ENCODE measurements at regions not wholly inside any gene's neighbourhood (a gene's known extent, or its start where the extent isn't known, plus 50 kb on each side); places are given as distances from the start of the nearest gene placed in this dataset.

DNA sequence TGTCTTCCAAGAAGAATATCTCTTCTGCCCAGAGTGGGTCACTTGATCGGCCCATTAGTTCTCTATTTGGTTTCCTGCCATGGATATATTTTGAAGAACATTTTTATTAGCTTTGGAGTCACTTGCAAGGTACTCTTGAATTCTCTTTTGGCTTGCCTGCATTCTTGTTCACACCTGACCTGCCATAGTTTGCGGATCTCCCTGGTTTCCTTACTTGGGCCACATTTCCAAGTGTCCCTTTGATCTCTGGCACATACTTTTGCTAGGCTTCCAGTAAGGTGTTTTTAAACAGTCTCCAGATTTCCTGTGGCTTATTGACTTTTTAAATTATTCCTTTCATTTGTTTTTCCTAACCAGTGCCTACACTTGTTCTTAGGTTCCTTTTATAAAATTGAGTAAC, 488.5 kb upstream of the MDFIC2 start:
- no peak for DNase-seq (ENCODE audit: low read depth)

DNA sequence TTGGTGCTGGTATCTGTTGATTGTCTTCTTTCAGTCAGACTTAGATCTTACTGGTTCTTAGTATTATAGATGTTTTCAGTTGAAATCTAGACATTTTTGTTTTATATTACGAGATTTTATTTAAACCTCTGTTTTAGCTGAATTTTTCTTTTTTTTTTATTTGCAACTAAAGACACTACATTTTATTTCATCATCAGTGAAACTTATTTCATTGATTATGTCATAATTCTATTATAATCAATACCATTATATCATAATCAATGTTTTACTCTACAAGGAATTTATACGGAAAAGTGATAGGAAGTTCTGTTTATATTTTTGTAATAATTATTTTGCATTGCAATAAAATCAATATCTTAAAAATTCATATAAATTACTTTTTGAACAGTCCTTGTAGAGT, 477.4 kb upstream of the MDFIC2 start:
- DNase-seq (ENCODE audit: low read depth), result no peak

DNA sequence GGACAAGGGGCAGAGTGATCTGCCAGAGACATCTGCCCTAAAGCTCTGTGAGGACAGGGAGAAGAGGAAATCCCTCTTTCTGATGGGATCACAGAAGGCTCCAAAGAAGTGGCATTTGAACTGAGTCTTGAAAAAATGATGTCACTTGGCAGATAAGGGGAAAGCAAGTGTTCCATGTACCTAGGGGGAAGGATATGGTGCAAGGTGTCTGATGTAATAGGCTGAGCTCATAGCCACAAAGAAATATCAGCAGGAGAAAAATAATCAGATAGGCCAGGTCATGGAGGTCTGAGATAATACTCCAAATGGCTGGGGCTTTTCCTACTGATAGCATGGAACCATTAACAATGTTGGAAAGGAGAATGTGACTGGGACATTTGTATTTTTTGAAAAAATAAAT, 468.4 kb upstream of the MDFIC2 start:
- no peak for DNase-seq (ENCODE audit: low read depth)

DNA sequence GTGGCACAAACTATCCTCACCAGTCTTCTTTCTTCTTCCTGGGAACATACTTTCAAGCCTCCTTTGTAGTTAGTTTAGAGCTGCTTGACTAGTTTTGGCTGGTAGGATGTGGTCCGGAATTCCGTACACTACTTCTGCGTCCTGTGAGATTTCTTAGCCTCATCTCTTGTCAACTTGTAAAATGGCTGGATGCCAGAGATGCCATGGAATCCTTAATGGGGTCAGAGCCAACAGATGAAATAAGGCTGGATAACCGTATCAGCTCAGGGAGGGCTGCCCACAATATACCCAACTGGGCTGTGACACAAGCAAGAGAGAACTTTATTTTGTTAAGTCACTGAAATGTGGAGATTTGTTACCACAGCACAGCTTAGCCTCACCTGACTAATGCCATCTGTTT, 466.9 kb upstream of the MDFIC2 start:
- DNase-seq (ENCODE audit: low read depth), result no peak

DNA sequence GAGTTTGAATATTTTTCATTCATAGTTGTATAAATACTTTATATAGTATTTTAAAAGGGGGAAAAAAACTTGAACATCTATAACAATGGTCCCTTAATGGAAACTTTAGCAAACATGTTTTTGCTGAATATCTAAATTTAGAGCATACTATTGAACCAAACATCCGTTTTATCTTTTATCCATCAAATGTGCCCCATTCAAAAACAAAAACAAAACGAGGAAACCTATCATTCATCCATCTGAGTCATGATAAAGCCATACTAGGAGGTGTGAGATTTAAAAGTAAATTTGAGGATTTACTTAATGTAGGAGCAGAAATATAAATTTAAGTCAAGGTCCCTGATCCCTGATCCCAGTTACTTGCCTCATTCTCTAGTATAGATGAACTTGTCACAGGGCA, 463.6 kb upstream of the MDFIC2 start:
- DNase-seq (ENCODE audit: low read depth), result no peak

DNA sequence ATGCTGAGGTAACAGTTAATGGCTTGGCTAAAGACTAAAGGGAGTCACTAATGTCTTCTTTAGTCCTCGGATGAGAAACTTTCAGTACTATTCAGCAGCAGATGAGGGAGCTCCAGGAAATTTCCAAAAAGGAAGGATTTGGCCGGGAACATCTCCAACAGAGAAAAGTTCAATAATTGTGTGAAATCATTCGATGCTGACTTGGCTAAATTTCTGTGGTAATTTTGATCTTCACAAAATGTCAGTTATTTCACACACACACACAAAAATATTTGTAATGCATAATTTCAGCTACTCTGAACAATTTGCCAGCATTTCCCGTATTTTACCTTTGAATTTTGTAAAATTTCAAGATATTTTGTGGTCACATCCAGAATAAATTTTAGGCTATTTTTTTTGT, 462.8 kb upstream of the MDFIC2 start:
- DNase-seq (ENCODE audit: low read depth), result no peak

DNA sequence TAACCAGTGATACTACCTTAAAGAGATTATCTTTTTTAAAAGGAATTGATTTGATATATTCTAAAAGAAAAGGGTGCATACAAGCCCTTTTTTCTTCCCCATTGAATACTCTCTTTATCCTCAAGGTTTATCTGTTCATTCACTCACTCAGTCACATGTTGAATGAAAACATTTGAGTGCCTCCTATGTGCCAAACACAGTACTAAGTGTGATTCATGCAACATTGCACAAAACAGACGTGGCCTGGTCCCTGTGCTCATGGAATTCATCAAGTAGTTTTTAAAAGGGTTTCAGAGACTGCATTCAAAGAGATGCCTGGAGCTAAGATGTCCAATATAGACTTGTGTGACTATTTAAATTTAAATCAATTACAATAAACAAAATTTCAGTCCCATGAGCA, 462.2 kb upstream of the MDFIC2 start:
- DNase-seq (ENCODE audit: low read depth), result no peak

DNA sequence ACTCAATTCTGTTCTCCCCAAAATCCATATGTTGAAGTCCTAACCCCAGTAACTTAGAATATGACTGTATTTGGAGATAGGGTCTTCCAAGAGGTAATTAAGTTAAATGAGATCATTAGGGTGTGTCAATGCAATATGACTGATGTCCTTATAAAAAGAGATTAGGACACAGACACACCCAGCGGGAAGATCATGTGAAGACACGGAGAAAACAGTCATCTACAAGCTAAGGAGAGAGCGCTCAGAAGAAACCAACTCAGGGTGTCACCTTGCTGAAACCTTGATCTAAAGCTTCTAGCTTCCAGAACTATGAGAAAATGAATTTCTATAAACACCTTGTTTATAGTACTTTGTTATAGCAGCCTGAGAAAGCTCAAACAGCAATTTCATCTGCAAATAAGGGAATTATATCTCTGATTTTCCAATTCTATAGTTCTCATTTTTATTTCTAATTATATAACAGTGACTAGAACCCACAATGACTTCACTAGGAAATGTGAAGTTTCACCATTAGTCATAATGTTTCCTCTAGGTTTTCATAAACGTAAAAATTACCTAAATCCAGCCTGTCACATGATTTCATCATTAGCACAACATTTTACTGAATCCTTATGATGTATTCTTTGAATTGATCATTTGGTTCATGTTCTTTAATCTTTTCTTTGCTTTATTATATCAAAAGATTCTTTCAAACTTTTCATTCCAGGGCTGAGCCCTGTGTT, 459.1 kb upstream of the MDFIC2 start:
- no peak for DNase-seq (ENCODE audit: low read depth)

DNA sequence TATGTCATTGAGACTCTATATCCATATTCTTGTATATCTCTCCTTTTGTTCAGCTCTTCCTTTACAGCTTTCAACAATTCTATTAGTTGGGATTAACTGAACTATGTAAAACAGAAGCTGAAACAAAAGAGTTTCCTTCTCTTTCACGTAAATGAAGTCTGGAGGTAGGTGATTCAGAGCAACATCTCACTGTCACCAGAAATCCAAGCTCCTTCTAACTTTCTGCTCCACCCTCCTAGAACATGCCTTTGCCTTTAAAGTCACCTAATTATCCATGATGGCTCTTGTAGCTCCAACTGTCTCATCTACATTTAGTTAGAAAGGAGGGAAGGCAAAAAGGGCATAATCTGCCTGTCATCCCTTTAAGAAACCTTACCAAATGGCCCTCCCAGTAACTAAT, 458.2 kb upstream of the MDFIC2 start:
- DNase-seq (ENCODE audit: low read depth), result no peak

DNA sequence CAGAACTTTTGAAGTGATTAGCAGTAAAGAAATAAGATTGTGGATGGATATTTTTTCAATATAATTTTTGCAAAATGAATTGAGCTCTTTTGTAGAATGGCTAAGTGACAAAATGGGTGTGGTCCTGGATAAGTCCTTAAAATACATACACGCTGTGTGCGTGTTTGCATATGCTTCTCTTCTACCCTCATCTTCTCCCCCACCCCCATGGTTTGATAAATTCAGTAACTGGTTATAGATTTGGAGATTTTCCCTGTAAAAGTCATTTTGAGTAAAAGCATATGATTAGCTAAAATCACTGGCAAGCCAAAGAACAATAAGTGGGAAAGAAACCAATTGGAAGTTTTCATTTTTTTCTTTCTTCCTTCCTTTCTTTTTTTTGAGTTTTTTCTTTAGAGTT, 453.9 kb upstream of the MDFIC2 start:
- DNase-seq (ENCODE audit: low read depth), result no peak

DNA sequence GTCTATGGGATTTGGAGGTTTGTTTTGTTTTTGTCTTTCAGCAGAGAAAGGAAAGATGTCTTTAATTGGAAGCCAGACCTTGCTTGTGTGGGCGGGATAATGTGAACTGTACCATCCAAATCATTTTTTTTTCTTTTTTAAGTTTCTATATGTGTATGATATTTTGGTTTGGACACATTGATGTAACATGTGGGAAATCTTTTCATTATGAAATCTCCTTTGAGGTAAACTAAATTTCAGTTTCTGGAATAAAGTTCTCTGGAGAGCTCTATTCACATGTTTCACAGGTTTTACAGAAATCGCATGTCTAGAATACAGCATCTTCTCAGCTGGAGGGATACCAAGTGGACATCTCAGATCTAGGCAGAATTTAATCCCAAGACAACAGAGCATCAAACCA, 451.5 kb upstream of the MDFIC2 start:
- no peak for DNase-seq (ENCODE audit: low read depth)

DNA sequence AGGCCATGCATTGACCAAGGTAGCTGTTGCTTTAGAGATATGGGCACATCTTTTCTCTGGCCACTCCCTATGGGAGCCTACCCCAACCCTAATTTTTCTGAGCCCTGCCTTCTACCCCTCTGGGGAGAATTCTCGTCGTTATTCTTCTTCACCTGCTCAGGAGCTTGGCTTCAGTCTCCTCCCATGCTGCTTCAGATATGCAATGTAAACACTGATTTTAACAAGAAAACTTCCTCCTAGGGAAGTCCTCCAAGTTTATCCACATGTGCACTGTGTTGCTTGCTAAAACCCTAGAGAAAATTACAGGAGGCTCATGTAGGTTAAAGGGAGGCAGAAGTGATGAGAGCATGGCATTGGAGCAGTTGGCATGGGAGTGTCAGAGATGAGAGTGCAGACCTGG, 445.2 kb upstream of the MDFIC2 start:
- no peak for DNase-seq (ENCODE audit: low read depth)

DNA sequence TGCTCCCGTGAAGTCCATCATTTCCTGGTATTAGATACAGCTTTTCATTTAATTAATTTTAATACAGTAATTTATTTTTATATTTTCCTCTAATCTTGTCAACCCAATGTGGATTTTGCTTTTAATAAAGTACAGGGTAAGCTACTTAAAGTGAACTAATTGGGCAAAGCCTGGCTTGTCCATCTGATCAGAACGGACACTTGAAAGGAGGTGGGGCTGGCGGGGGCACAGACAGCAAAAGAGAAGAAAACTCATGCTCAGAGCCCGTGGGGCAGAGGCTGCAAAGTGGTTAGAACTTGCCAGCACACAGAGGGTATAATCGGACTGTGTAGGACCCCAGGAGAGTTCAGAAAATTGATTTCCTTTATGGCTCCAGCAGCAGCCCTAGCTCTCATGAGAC, 443.1 kb upstream of the MDFIC2 start:
- DNase-seq (ENCODE audit: low read depth), result no peak

DNA sequence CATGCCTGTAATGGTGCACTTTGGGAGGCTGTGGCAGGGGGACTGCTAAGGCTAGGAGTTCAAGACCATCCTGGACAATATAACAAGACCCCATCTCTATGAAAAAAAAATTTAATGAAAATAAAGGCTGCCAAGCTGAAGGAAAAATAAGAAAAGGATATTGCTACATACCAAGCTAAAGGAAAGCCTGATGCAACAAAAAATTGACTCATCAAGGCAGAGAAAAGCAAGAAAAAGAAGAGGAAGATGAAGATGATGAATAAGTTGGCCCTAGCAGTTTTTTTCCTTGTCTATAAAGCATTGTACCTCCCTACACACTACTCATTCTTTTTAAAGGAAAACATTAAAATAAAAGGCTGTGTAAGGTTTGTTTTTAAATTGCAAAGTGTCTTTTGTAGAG, 441.9 kb upstream of the MDFIC2 start:
- no peak for DNase-seq (ENCODE audit: low read depth)

DNA sequence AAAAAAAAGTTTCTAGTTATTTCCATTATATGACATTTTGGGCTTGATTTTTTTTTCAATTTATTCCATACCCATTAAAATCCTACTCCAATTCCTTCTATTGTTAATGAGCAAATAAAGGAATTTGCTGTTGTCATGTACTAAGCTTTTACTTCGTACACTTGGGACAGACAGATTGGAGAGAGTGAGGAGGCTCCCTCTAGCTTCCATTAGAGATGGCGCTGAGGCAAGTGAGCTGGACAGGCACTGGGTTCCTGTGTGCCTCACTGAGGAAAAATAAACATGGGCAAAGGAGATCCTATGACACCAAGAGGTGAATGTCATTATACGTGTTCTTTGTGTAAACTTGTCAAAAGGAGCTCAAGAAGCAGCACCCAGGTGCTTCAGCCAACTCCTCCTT, 441.1 kb upstream of the MDFIC2 start:
- no peak for DNase-seq (ENCODE audit: low read depth)

DNA sequence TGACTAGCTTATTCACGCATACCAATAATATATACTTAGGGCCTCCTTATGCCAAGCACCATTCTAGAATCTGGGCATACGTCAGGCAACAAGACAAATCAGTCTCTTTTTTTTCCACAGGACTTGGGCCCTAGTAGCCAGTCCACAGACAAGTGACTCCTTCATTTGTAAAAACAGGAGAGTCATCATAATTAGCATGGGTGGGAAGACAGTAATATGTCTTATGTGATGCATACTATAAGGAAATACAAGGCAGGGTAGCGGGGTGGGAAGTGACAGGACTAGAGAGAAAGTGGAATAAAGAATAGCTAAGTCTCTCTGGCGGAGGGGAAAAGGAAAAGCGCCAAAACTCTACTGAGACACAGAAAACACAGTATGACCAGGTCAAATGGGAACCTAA, 439.6 kb upstream of the MDFIC2 start:
- no peak for DNase-seq (ENCODE audit: low read depth)

DNA sequence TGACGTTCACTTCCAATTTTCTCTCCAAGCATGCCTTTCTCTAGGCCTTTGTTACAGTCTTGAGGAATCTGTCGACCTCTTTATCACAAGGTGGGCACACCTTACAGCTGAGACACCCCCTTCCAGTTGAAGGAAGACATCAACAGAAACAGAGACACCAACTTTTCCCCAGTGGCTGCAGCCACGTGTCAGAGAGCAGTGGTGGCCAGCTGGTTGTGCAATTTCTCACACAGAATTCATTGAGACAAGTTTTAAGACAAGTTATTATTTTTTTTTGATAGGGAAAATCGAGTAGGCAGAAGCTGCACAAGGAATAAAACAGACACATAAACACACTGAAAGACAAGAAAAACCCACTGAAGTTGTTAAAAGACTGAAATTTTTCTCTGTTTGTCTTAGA, 436.7 kb upstream of the MDFIC2 start:
- no peak for DNase-seq (ENCODE audit: low read depth)

DNA sequence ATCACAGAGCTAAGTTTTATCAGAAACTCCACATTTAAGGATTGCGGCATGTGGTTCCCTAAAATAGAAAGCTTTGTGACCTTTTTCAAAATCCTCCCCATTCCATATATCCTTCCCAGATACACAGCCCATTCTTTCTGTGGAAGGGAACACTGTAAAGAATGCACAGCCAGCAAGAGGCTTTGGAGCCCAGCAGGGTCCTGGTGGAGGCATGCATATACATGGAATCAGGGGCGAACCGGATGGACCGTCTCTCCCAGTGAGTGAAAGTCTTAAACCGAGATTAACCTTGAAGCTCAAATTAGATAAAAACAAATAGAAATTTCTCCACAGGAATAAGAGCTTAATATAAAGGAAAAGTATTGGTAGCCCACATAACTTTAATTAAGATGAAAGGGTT, 436.2 kb upstream of the MDFIC2 start:
- no peak for DNase-seq (ENCODE audit: low read depth)

DNA sequence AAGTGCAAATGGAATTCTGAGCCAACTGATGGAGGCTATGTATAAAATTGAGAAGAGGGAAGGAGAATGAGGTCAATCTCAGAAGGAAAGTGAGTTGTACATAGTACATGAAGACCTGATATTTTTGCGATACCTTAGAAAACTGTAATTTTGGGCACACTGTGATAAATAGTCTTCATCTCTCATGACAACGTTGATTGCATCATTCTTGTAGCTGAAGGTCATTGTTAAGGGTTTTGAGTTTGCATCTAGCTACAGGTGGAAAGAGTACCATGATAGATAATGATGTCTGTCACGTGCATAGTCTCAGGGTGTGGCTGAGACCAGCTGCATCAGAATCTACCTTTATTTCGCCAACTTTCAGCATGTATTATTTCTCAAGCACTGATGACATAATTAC, 435.4 kb upstream of the MDFIC2 start:
- no peak for DNase-seq (ENCODE audit: low read depth)

DNA sequence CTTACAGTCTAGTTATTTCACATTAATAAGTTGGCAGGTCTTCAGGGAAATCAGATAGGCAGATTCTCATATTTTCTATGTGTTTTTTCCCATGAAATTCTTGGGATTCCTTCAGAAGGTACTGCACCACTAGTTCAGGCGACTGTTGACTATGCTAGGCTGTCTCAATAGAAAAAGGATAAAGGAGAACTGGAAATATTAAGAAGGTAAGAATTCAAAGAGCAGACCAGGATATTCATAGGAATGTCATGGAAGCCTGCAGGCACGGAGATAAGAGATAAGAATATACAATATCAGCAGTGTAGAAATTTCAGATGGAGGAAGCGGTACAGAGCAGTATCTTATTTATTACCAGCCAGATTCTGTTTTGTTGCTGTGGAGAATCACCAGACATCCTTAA, 432.1 kb upstream of the MDFIC2 start:
- DNase-seq (ENCODE audit: low read depth), result no peak

DNA sequence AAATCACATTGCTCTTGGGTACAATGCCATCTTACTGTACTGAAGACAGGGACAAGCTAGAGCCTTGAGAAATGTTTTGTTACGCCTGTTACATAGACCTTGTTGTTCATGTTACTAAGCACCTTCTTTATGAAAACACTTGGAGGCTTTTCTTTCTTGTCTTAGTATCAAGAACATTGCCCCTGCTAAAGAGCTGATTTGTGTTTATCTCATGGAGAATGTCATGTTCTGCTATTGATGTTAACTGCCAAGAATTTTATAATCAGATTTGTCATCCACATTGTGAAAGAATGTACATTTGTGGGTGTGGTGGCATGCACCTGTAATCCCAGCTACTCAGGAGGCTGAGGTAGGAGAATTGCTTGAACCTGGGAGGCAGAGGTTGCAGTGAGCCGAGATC, 431.3 kb upstream of the MDFIC2 start:
- no peak for DNase-seq (ENCODE audit: low read depth)

DNA sequence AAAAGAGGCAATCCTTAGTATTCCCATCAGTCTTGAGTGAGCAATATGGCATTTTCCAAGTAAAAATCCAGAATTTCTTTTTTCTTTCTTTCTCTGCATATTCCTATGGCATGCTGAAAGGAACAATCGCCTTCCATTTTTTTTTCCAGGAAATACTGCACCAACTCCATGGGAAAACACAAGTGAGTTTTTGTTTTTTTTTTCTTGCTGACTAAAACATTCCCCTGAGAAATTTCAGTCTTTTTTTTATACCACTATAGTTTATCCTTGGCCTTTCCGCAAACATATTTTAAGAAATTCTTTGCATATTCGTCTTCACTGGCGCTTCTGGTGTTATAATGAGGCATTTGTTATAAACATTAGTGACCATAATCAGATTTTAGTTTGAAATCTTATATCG, 429.6 kb upstream of the MDFIC2 start:
- no peak for DNase-seq (ENCODE audit: low read depth)

DNA sequence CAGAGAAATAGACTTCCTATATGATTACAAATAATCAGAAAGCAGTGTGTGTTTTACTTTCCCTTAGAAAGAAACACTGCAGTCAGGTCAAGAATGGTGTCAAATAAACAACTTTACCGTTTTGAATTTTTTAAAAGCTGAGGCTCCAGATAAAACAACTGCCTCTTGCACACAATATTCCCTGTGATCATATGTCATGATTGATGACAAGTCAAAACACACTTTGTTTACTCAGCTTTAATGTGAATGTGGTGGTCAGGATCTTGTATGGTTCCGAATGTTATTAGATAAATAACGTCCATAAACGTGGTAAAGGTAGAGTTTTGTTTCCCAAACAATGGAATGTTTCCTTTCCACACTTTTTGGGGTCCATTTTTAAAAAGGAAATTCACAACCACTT, 428.4 kb upstream of the MDFIC2 start:
- DNase-seq (ENCODE audit: low read depth), result no peak

DNA sequence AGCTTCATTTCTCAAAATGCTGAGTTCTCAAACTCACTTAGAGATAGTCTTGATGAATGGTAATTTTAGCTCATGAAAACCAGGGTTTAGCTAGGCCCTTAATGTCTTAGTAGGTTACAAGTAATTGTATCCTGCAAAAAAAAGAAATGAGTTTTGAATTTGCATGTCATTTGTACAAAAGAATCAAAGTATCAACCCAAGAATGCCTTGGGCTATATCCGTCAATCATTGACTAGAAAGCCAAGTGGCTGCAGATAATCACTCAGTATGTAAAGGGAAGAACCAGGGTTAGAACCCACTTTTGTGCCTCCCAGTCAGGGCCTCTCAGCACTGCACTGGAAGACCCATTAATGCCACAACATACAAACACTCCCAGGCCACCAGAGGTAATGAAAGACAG, 427.6 kb upstream of the MDFIC2 start:
- DNase-seq (ENCODE audit: low read depth), result no peak

DNA sequence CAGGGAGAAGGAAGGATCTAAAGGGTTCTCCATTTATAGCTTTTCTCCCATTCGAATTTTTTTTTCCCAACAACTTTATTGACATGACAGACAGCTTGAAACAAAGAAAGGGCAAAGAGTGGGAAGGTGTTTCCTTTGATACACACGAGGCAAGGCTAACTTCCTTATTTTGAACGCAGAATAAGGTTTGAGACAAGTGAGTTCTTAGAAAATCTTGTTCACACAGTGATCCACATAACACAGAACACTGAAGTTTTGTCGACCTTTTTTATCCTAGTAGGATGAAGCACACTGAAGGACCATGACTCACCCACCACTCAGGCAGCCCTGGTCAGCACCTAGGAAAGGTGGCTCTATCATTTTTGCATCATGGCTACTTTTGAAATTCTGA, 425.8 kb upstream of the MDFIC2 start:
- DNase-seq (ENCODE audit: low read depth), result no peak
